ENCODE measurements at regions not wholly inside any gene's neighbourhood (a gene's known extent, or its start where the extent isn't known, plus 50 kb on each side); places are given as distances from the start of the nearest gene placed in this dataset.
A peak's percentile ranks its signal among the peaks of the same experiment; 100 is the strongest.

GRCh38 chr17:68184141-68184571, 63.7 kb upstream of the AMZ2 start:
- Histone ChIP-seq H3K27me3 (no peaks in the 10 kb centered on the region), H3K4me3 (no peak overlapping the region), H3K9me3 (replicated peaks) (no peaks in the 10 kb centered on the region), H3K27ac (no peak overlapping the region), H3K36me3 (no peaks in the 10 kb centered on the region), H3K4me1 (peaks cover 5% of the 10 kb centered on the region; the same call in 1 of the 2 replicates)
- no peak for DNase-seq

GRCh38 chr17:68184816-68185436, 62.9 kb upstream of the AMZ2 start:
- no peak for DNase-seq
- peaks cover 5% of the 10 kb centered on the region; the same call in 1 of the 2 replicates for H3K4me1 ChIP-seq
- H3K27me3 ChIP-seq = no peaks in the 10 kb centered on the region
- H3K36me3 ChIP-seq = no peaks in the 10 kb centered on the region
- no peaks in the 10 kb centered on the region for H3K9me3 ChIP-seq (replicated peaks)
- H3K4me3 ChIP-seq = no peak overlapping the region
- H3K27ac ChIP-seq = no peak overlapping the region

GRCh38 chr17:68185820-68186219, 62.0 kb upstream of the AMZ2 start:
- H3K9me3 ChIP-seq (replicated peaks) = no peaks in the 10 kb centered on the region
- H3K27ac ChIP-seq = no peak overlapping the region
- H3K4me1 ChIP-seq = peaks cover 5% of the 10 kb centered on the region; the same call in 1 of the 2 replicates
- H3K36me3 ChIP-seq = no peaks in the 10 kb centered on the region
- no peaks in the 10 kb centered on the region for H3K27me3 ChIP-seq
- DNase-seq = no peak
- no peak overlapping the region for H3K4me3 ChIP-seq

GRCh38 chr17:68190495-68190894, 57.3 kb upstream of the AMZ2 start:
- no peak overlapping the region for H3K27ac ChIP-seq
- H3K36me3 ChIP-seq = no peaks in the 10 kb centered on the region
- no peak for DNase-seq
- H3K9me3 ChIP-seq (replicated peaks) = no peaks in the 10 kb centered on the region
- H3K27me3 ChIP-seq = no peaks in the 10 kb centered on the region
- no peaks in the 10 kb centered on the region for H3K4me1 ChIP-seq
- no peak overlapping the region for H3K4me3 ChIP-seq

GRCh38 chr17:68195667-68196393, 52.0 kb upstream of the AMZ2 start:
- 0 out of 2 replicates have a peak, but pooled peaks cover 9% of the 10 kb centered on the region for H3K27me3 ChIP-seq
- DNase-seq = no peak
- H3K36me3 ChIP-seq = no peaks in the 10 kb centered on the region
- no peak overlapping the region for H3K27ac ChIP-seq
- H3K4me3 ChIP-seq = peak overlapping the region; percentile 35
- no peaks in the 10 kb centered on the region for H3K9me3 ChIP-seq (replicated peaks)
- H3K4me1 ChIP-seq = peaks cover 6% of the 10 kb centered on the region; the same call in 1 of the 2 replicates

- 0 out of 2 replicates have a peak, but pooled peaks cover 9% of the 10 kb centered on the region for H3K27me3 ChIP-seq
- peak in 1 of 2 experiments; percentile 26 for DNase-seq
- H3K36me3 ChIP-seq = no peaks in the 10 kb centered on the region
- H3K27ac ChIP-seq = no peak overlapping the region
- peaks cover 6% of the 10 kb centered on the region; the same call in 1 of the 2 replicates for H3K4me1 ChIP-seq
- no peaks in the 10 kb centered on the region for H3K9me3 ChIP-seq (replicated peaks)
- H3K4me3 ChIP-seq = peak overlapping the region; percentile 50
These were observed 51.3 kb upstream of the AMZ2 start for GRCh38 chr17:68196394-68197090.

GRCh38 chr17:68197091-68197996, 50.5 kb upstream of the AMZ2 start:
- H3K4me1 ChIP-seq = peaks cover 6% of the 10 kb centered on the region; the same call in 1 of the 2 replicates
- peak overlapping the region; percentile 50 for H3K4me3 ChIP-seq
- no peak overlapping the region for H3K27ac ChIP-seq
- H3K36me3 ChIP-seq = no peaks in the 10 kb centered on the region
- no peaks in the 10 kb centered on the region for H3K9me3 ChIP-seq (replicated peaks)
- peak; percentile 44 to 55 for DNase-seq
- 0 out of 2 replicates have a peak, but pooled peaks cover 9% of the 10 kb centered on the region for H3K27me3 ChIP-seq

GRCh38 chr17:68197997-68198930, 49.6 kb upstream of the AMZ2 start:
- no peak for DNase-seq
- Histone ChIP-seq H3K27ac (no peak overlapping the region), H3K4me1 (peaks cover 6% of the 10 kb centered on the region; the same call in 1 of the 2 replicates), H3K36me3 (no peaks in the 10 kb centered on the region), H3K27me3 (0 out of 2 replicates have a peak, but pooled peaks cover 9% of the 10 kb centered on the region), H3K4me3 (no peak overlapping the region), H3K9me3 (replicated peaks) (no peaks in the 10 kb centered on the region)

Measured in SJCRH30 (cell line).